Thyroid gland (tissue), 4 donors: ENCODE measurements at regions not wholly inside any gene's neighbourhood (a gene's known extent, or its start where the extent isn't known, plus 50 kb on each side); places are given as distances from the start of the nearest gene placed in this dataset.
"Not testable (repeated sequence)": the region's sequence is repeated elsewhere in the genome, so short reads cannot be mapped to it uniquely, and the experiment has no call there.

Experiments used
- DNase-seq, 2 donors: peaks; one replicate each; pipeline ENCODE4 v3.0.0-alpha.2; 2019
- H3K27ac ChIP-seq, 3 donors: fragments of 200-600 bp; sonication (generic); 1 replicate in 2 of 3; 2 replicates in 1 of 3; pipeline ENCODE4 v1.5.1; 2016 to 2019; ENCODE audit warnings: mild to moderate bottlenecking in 1 of 3, moderate library complexity in 1 of 3
- H3K27me3 ChIP-seq: fragments of 200-600 bp; sonication (generic); one replicate; pipeline ENCODE4 v1.5.1; 2019
- H3K36me3 ChIP-seq, 2 donors: fragments of 200-600 bp; sonication (generic); one replicate each; pipeline ENCODE4 v1.5.1; 2016 to 2019
- H3K4me1 ChIP-seq, 2 donors: fragments of 200-600 bp; sonication (generic); one replicate each; pipeline ENCODE4 v1.5.1; 2017 to 2019
- H3K4me3 ChIP-seq, 3 donors: fragments of 200-600 bp; sonication (generic); replicated peaks in 1 of 3; 1 replicate in 2 of 3; 2 replicates in 1 of 3; pipeline ENCODE4 v1.5.1; 2016; ENCODE audit warnings: mild to moderate bottlenecking in 1 of 3
- H3K9me3 ChIP-seq: fragments of 200-600 bp; sonication (generic); one replicate; pipeline ENCODE4 v1.5.1; 2017
- POLR2A ChIP-seq, 2 donors: fragments of 450-650 bp; IDR thresholded peaks; one replicate each; pipeline ENCODE4 v1.6.1; 2017; ENCODE audit warnings: antibody characterized with exemption in 2 of 2, mild to moderate bottlenecking in 2 of 2, moderate library complexity in 1 of 2
- whole genome bisulfite sequencing, 2 donors: methylation state at CpG; one replicate each; pipeline ENCODE4 v1.1.5; 2017; 5-methylcytosine and 5-hydroxymethylcytosine counted together
- intact Hi-C: fragments of 100-400 bp; cut with DNase I; formaldehyde crosslinking; loops from one replicate; pipeline ENCODE4 v1.15.1; 2023
- TF ChIP-seq, protein P1 (sequence below), 6 experiments: fragments of 200-600 bp in 3 of 6; fragments of 450-650 bp in 3 of 6; sonication (generic) in 3 of 6; IDR thresholded peaks; one replicate each; pipeline ENCODE4 v1.5.1; 2016 to 2019; ENCODE audit warnings: antibody characterized with exemption in 6 of 6, mild to moderate bottlenecking in 2 of 6, inconsistent platforms in 1 of 6, moderate library complexity in 1 of 6

GRCh38 chr3:72505539-72506405, 342.5 kb downstream of the SHQ1 start:
- 83 to 84% methylated on average over 6 of the region's 6 CpGs for WGBS, 2 donors
- Histone ChIP-seq H3K36me3 (no peaks in the 10 kb centered on the region), H3K27ac (no peak overlapping the region), H3K4me1 (no peaks in the 10 kb centered on the region), H3K27me3 (no peaks in the 10 kb centered on the region), H3K9me3 (no peaks in the 10 kb centered on the region), H3K4me3 (no peak overlapping the region)
- DNase-seq = no peak
- TF ChIP-seq, protein P1, sequence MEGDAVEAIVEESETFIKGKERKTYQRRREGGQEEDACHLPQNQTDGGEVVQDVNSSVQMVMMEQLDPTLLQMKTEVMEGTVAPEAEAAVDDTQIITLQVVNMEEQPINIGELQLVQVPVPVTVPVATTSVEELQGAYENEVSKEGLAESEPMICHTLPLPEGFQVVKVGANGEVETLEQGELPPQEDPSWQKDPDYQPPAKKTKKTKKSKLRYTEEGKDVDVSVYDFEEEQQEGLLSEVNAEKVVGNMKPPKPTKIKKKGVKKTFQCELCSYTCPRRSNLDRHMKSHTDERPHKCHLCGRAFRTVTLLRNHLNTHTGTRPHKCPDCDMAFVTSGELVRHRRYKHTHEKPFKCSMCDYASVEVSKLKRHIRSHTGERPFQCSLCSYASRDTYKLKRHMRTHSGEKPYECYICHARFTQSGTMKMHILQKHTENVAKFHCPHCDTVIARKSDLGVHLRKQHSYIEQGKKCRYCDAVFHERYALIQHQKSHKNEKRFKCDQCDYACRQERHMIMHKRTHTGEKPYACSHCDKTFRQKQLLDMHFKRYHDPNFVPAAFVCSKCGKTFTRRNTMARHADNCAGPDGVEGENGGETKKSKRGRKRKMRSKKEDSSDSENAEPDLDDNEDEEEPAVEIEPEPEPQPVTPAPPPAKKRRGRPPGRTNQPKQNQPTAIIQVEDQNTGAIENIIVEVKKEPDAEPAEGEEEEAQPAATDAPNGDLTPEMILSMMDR (IDR thresholded peaks at IDR 0.05) = no peak
- no peak for TF ChIP-seq POLR2A (IDR thresholded peaks at IDR 0.05)
- intact Hi-C loops = no loop called here

- H3K4me3 ChIP-seq, H3K36me3 ChIP-seq, H3K27ac ChIP-seq, H3K27me3 ChIP-seq, H3K9me3 ChIP-seq, DNase-seq, H3K4me1 ChIP-seq, intact Hi-C loops: not testable (repeated sequence)
- 86 to 90% methylated on average over 7 of the region's 7 CpGs for WGBS, 2 donors
Measured at GRCh38 chr3:72497501-72497900, 350.7 kb downstream of the SHQ1 start.

DNA sequence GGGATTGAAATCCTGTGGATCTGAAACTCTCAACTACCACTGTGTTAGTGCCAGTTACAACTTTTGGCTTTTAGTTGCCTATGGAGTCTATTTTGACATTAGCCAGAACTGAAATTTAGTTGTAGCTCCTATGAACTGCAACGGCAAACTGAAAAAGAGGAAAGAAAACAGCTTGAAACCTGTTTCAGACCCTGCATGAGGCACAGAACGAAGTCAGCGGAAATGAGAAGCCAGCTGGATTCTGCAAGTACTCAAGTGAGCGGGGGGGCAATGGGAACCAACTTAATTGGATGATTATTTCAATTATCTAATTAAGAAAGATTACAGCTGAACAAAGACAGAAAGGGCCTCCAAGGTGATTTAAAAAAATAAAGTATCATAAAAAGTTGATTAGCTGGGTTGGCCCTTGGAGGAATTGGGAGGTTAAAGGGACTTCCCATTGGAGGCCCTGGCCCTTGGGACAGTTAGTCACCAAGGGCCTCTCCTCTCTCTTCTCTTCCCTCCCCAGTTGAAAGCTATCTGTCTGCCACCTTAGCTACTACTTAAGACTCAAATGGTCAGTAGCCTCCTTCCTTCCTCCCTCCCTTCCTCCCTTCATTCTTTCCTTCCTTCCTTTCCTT, 352.1 kb downstream of the SHQ1 start:
- WGBS, 2 donors = 65 to 81% methylated on average over 3 to 4 of the region's 4 CpGs
- Histone ChIP-seq H3K4me1 (no peaks in the 10 kb centered on the region), H3K4me3 (no peak overlapping the region), H3K27me3 (no peaks in the 10 kb centered on the region), H3K27ac (no peak overlapping the region), H3K9me3 (no peaks in the 10 kb centered on the region), H3K36me3 (no peaks in the 10 kb centered on the region)
- no peak for DNase-seq
- intact Hi-C loops = no loop called here
- TF ChIP-seq, protein P1 (IDR thresholded peaks at IDR 0.05) = no peak

- no peak overlapping the region for H3K4me3 ChIP-seq
- H3K36me3 ChIP-seq = no peaks in the 10 kb centered on the region
- no peaks in the 10 kb centered on the region for H3K4me1 ChIP-seq
- no peak overlapping the region for H3K27ac ChIP-seq
- WGBS, 2 donors = 49 to 70% methylated on average over 2 of the region's 2 CpGs
- no peak for TF ChIP-seq POLR2A (IDR thresholded peaks at IDR 0.05)
- TF ChIP-seq, protein P1 (IDR thresholded peaks at IDR 0.05) = no peak
- no peak for DNase-seq
- H3K27me3 ChIP-seq = no peaks in the 10 kb centered on the region
- no peaks in the 10 kb centered on the region for H3K9me3 ChIP-seq
- intact Hi-C loops = no loop called here
Measured at GRCh38 chr3:72494626-72495025, 353.6 kb downstream of the SHQ1 start.

GRCh38 chr3:72494130-72494529, 354.1 kb downstream of the SHQ1 start:
- H3K4me3 ChIP-seq = no peak overlapping the region
- intact Hi-C loops = no loop called here
- H3K4me1 ChIP-seq = no peaks in the 10 kb centered on the region
- H3K27ac ChIP-seq = no peak overlapping the region
- no peaks in the 10 kb centered on the region for H3K36me3 ChIP-seq
- H3K9me3 ChIP-seq = no peaks in the 10 kb centered on the region
- no peaks in the 10 kb centered on the region for H3K27me3 ChIP-seq
- TF ChIP-seq, protein P1 (IDR thresholded peaks at IDR 0.05) = no peak
- TF ChIP-seq POLR2A (IDR thresholded peaks at IDR 0.05) = no peak
- no peak for DNase-seq
- 85 to 91% methylated on average over 4 of the region's 4 CpGs for WGBS, 2 donors
